Testis (tissue), 2 donors: ENCODE measurements at regions not wholly inside any gene's neighbourhood (a gene's known extent, or its start where the extent isn't known, plus 50 kb on each side); places are given as distances from the start of the nearest gene placed in this dataset.

Experiments
- CTCF ChIP-seq, 3 experiments: fragments of 450-650 bp in 2 of 3; fragments of 200-600 bp in 1 of 3; sonication (generic) in 1 of 3; IDR thresholded peaks; one replicate each; pipeline ENCODE4 v1.5.1; 2016 to 2019; ENCODE audit warnings: antibody characterized with exemption in 3 of 3, mild to moderate bottlenecking in 2 of 3, moderate library complexity in 1 of 3
- POLR2A ChIP-seq: fragments of 450-650 bp; IDR thresholded peaks from one replicate; pipeline ENCODE4 v1.6.1; 2017; ENCODE audit warnings: antibody characterized with exemption, mild to moderate bottlenecking, moderate library complexity

GRCh38 chr6:84615113-84615850 lies 149.1 kb downstream of the TBX18 start:
- TF ChIP-seq CTCF (IDR thresholded peaks at IDR 0.05) (no peak), POLR2A (no peak)
